ENCODE measurements at regions not wholly inside any gene's neighbourhood (a gene's known extent, or its start where the extent isn't known, plus 50 kb on each side); places are given as distances from the start of the nearest gene placed in this dataset.

DNA sequence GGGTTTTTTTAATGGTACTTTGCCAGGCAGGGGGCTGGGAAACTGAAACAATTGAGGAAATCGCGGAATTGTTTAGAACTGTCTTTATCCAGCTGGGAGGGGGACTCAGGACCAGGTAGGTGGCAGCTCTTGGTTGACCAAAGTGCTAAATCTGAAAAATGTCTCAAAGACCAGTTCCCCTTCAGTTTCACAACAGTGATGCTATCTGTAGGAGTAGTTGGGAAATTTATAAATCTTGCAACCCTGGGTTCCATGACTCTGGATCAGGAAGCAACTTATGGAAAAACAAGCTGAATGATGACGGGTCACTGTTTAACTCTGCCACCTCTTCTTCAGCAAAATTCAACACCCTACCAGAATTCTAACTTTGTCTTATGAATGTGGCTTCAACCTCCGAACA is 99.7 kb downstream of the FAM50B start:
- TF ChIP-seq, protein P1, sequence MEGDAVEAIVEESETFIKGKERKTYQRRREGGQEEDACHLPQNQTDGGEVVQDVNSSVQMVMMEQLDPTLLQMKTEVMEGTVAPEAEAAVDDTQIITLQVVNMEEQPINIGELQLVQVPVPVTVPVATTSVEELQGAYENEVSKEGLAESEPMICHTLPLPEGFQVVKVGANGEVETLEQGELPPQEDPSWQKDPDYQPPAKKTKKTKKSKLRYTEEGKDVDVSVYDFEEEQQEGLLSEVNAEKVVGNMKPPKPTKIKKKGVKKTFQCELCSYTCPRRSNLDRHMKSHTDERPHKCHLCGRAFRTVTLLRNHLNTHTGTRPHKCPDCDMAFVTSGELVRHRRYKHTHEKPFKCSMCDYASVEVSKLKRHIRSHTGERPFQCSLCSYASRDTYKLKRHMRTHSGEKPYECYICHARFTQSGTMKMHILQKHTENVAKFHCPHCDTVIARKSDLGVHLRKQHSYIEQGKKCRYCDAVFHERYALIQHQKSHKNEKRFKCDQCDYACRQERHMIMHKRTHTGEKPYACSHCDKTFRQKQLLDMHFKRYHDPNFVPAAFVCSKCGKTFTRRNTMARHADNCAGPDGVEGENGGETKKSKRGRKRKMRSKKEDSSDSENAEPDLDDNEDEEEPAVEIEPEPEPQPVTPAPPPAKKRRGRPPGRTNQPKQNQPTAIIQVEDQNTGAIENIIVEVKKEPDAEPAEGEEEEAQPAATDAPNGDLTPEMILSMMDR (IDR thresholded peaks at IDR 0.05): no peak
- no peak for TF ChIP-seq POLR2A (IDR thresholded peaks at IDR 0.05)
